Spleen (tissue), 7 donors: ENCODE measurements at regions not wholly inside any gene's neighbourhood (a gene's known extent, or its start where the extent isn't known, plus 50 kb on each side); places are given as distances from the start of the nearest gene placed in this dataset.

ENCODE experiments used
- POLR2AphosphoS5 ChIP-seq, 3 donors: sonication (generic); formaldehyde crosslinking; IDR thresholded peaks; one replicate each; pipeline ENCODE4 v1.5.1; 2017; ENCODE audit warnings: antibody characterized with exemption in 3 of 3
- TF ChIP-seq, protein P1 (sequence below), 11 experiments: fragments of 200-600 bp in 7 of 11; fragments of 450-650 bp in 4 of 11; sonication (generic) in 4 of 11; IDR thresholded peaks in 8 of 11; conservative IDR thresholded peaks in 3 of 11; 1 replicate in 7 of 11; 2 replicates in 4 of 11; pipeline versions ENCODE4 v1.4.0 to v1.8.0; 2016 to 2021; ENCODE audit warnings: antibody characterized with exemption in 11 of 11, inconsistent platforms in 4 of 11, mild to moderate bottlenecking in 1 of 11
- donor health status: DM: no; HTN: no; CAD: no; lungs with moderate emphysema.
- donor health status: DM: no; HTN: no; CAD: no.
- donor health status: DM: no; HTN: no; CAD: no.

DNA sequence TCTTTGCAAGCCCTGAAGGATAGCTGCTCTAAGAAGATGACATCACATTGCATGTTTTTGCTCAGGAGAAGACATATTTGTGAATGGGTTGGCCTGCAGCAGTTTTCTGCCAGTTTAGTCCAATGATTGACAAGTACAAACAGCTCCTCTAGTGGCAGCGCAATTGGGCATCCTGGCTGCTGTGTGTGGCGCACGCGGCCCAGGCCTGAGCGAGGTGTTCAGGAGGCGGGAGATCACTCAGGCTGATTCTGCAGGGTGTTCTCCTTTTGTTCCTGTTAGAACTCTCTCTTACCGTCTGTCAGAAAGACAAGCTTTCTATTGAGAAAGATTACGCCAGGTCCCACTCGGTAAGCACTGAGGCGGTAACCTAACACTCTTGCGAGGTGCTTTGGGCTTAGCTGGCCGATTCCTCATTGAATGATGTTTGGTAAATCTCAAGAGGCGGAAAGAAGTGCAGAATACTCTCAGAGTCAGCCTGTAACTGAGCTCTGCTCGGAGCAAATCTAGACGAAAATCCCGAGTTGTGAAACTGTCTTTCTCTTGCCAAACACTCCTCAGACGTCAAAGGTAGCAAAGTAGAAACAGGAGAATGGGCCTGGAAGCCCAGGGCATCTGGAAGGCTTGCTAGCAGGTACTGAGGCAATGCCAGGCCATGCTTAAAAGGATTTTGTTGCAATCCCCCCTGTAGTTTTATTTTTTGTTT, 219.2 kb upstream of the BMPER start:
- TF ChIP-seq, protein P1, sequence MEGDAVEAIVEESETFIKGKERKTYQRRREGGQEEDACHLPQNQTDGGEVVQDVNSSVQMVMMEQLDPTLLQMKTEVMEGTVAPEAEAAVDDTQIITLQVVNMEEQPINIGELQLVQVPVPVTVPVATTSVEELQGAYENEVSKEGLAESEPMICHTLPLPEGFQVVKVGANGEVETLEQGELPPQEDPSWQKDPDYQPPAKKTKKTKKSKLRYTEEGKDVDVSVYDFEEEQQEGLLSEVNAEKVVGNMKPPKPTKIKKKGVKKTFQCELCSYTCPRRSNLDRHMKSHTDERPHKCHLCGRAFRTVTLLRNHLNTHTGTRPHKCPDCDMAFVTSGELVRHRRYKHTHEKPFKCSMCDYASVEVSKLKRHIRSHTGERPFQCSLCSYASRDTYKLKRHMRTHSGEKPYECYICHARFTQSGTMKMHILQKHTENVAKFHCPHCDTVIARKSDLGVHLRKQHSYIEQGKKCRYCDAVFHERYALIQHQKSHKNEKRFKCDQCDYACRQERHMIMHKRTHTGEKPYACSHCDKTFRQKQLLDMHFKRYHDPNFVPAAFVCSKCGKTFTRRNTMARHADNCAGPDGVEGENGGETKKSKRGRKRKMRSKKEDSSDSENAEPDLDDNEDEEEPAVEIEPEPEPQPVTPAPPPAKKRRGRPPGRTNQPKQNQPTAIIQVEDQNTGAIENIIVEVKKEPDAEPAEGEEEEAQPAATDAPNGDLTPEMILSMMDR (IDR thresholded peaks at IDR 0.05 in 8 of 11, conservative IDR thresholded peaks at IDR 0.05 in 3 of 11), result no peak
- TF ChIP-seq POLR2AphosphoS5 (IDR thresholded peaks at IDR 0.05), result no peak
